ENCODE measurements at regions not wholly inside any gene's neighbourhood (a gene's known extent, or its start where the extent isn't known, plus 50 kb on each side); places are given as distances from the start of the nearest gene placed in this dataset.

GRCh38 chr16:86669937-86670749, 91.8 kb downstream of the FOXL1 start:
- Histone ChIP-seq H3K4me2 (ENCODE audit: low read length) (no peak overlapping the region), H3K9ac (no peak overlapping the region), H3K27me3 (ENCODE audit: control insufficient read depth, insufficient read depth, low read length) (no peaks in the 10 kb centered on the region), H3K27ac (no peak overlapping the region), H3K79me2 (no peaks in the 10 kb centered on the region), H2AFZ (no peak overlapping the region), H3K4me1 (no peaks in the 10 kb centered on the region), H3K36me3 (ENCODE audit: control insufficient read depth, insufficient read depth, low read length) (no peaks in the 10 kb centered on the region), H3K9me3 (ENCODE audit: control insufficient read depth, low read length) (no peaks in the 10 kb centered on the region), H3K4me3 (ENCODE audit: low read depth, low read length) (no peak overlapping the region)
- TF ChIP-seq CTCF (IDR thresholded peaks at IDR 0.05): no peak

GRCh38 chr16:86670750-86671234, 92.4 kb downstream of the FOXL1 start:
- no peak overlapping the region for H3K27ac ChIP-seq
- no peaks in the 10 kb centered on the region for H3K4me1 ChIP-seq
- H3K9me3 ChIP-seq (ENCODE audit: control insufficient read depth, low read length): no peaks in the 10 kb centered on the region
- no peak overlapping the region for H2AFZ ChIP-seq
- H3K27me3 ChIP-seq (ENCODE audit: control insufficient read depth, insufficient read depth, low read length): no peaks in the 10 kb centered on the region
- no peak overlapping the region for H3K4me3 ChIP-seq (ENCODE audit: low read depth, low read length)
- H3K4me2 ChIP-seq (ENCODE audit: low read length): no peak overlapping the region
- no peak for TF ChIP-seq CTCF (IDR thresholded peaks at IDR 0.05)
- H3K36me3 ChIP-seq (ENCODE audit: control insufficient read depth, insufficient read depth, low read length): no peaks in the 10 kb centered on the region
- H3K79me2 ChIP-seq: no peaks in the 10 kb centered on the region
- no peak overlapping the region for H3K9ac ChIP-seq

- no peaks in the 10 kb centered on the region for H3K4me1 ChIP-seq
Observed at GRCh38 chr16:86671486-86672178, 93.3 kb downstream of the FOXL1 start.

GRCh38 chr16:86672179-86672863, 94.0 kb downstream of the FOXL1 start:
- Histone ChIP-seq H3K79me2 (no peaks in the 10 kb centered on the region), H3K4me3 (ENCODE audit: low read depth, low read length) (no peak overlapping the region), H3K9me3 (ENCODE audit: control insufficient read depth, low read length) (no peaks in the 10 kb centered on the region), H3K27me3 (ENCODE audit: control insufficient read depth, insufficient read depth, low read length) (no peaks in the 10 kb centered on the region), H2AFZ (no peak overlapping the region), H3K27ac (no peak overlapping the region), H3K36me3 (ENCODE audit: control insufficient read depth, insufficient read depth, low read length) (no peaks in the 10 kb centered on the region), H3K4me2 (ENCODE audit: low read length) (no peak overlapping the region), H3K4me1 (no peaks in the 10 kb centered on the region), H3K9ac (no peak overlapping the region)
- no peak for TF ChIP-seq CTCF (IDR thresholded peaks at IDR 0.05)

More at GRCh38 chr16:86671486-86672178, 93.3 kb downstream of the FOXL1 start:
- Histone ChIP-seq H3K36me3 (ENCODE audit: control insufficient read depth, insufficient read depth, low read length) (no peaks in the 10 kb centered on the region), H3K9me3 (ENCODE audit: control insufficient read depth, low read length) (no peaks in the 10 kb centered on the region), H3K4me3 (ENCODE audit: low read depth, low read length) (no peak overlapping the region), H3K9ac (no peak overlapping the region), H3K27ac (no peak overlapping the region), H3K79me2 (no peaks in the 10 kb centered on the region), H2AFZ (no peak overlapping the region), H3K4me2 (ENCODE audit: low read length) (no peak overlapping the region), H3K27me3 (ENCODE audit: control insufficient read depth, insufficient read depth, low read length) (no peaks in the 10 kb centered on the region)
- TF ChIP-seq CTCF (IDR thresholded peaks at IDR 0.05): no peak
